B cell (primary cell): ENCODE measurements at regions not wholly inside any gene's neighbourhood (a gene's known extent, or its start where the extent isn't known, plus 50 kb on each side); places are given as distances from the start of the nearest gene placed in this dataset.

Source experiments
- CTCF ChIP-seq: fragments of 200-600 bp; IDR thresholded peaks from one replicate; pipeline ENCODE4 v1.8.0; 2022; ENCODE audit warnings: antibody characterized with exemption, mild to moderate bottlenecking
- EZH2 ChIP-seq: IDR thresholded peaks from 2 replicates; pipeline ENCODE4 v1.6.1; 2012; ENCODE audit warnings: borderline replicate concordance, low read depth, mild to moderate bottlenecking, moderate library complexity, low read length; ENCODE audit not compliant: insufficient read depth, poor library complexity, severe bottlenecking

GRCh38 chr13:30855569-30855968 lies 50.5 kb upstream of the MEDAG start:
- TF ChIP-seq CTCF (no peak), EZH2 (no peak)
